Panc1 (cell line): ENCODE measurements at regions not wholly inside any gene's neighbourhood (a gene's known extent, or its start where the extent isn't known, plus 50 kb on each side); places are given as distances from the start of the nearest gene placed in this dataset.

ENCODE experiments used
- ATAC-seq: fragments of 200-7000 bp; cut with Tn5 transposase; 2 replicates; pipeline ENCODE4 v1.9.1; 2020; ENCODE audit warnings: mild to moderate bottlenecking, moderate library complexity
- BruUV-seq: library from RNA; stranded (reverse); fragments of 400-500 nt; replicated peaks from 2 replicates; lab custom pipeline; 2021; lab: Mats Ljungman, UMichigan
- CTCF ChIA-PET: fragments of 300-600 bp; sonication (Branson Sonifier 250); formaldehyde crosslinking; loops from one replicate; lab custom pipeline; 2022; ENCODE audit warnings: antibody characterized with exemption; lab: Charles Lee
- POLR2A ChIA-PET: fragments of 300-600 bp; sonication (Branson Sonifier 250); formaldehyde crosslinking; loops from one replicate; lab custom pipeline; 2022; ENCODE audit warnings: antibody characterized with exemption; lab: Charles Lee
- DNase-seq: peaks from one replicate; pipeline ENCODE4 v3.0.0-alpha.2; 2010; ENCODE audit warnings: low read depth, low spot score
- H3K27ac ChIP-seq: 2 replicates; pipeline ENCODE4 v1.5.1; 2011; ENCODE audit warnings: mild to moderate bottlenecking, low read length, inconsistent platforms
- H3K27me3 ChIP-seq: fragments of 200-500 bp; sonication (Bioruptor generic); 2 replicates; pipeline ENCODE4 v1.6.0; 2014; ENCODE audit warnings: low read length, inconsistent platforms; ENCODE audit not compliant: control insufficient read depth, insufficient read depth
- H3K36me3 ChIP-seq: fragments of 200-500 bp; sonication (Bioruptor generic); 2 replicates; pipeline ENCODE4 v1.5.1; 2014; ENCODE audit warnings: inconsistent platforms, mild to moderate bottlenecking, low read length, moderate library complexity; ENCODE audit not compliant: control insufficient read depth, insufficient read depth
- H3K4me1 ChIP-seq: 2 replicates; pipeline ENCODE4 v1.5.1; 2011; ENCODE audit warnings: inconsistent platforms, mild to moderate bottlenecking, low read length, moderate library complexity; ENCODE audit not compliant: control insufficient read depth, insufficient read depth
- H3K4me3 ChIP-seq, 2 experiments: 2 replicates each; pipeline ENCODE4 v1.5.1; 2011 to 2012; ENCODE audit warnings: low read depth in 2 of 2, low read length in 2 of 2, mild to moderate bottlenecking in 2 of 2, inconsistent platforms in 1 of 2, moderate library complexity in 1 of 2
- H3K9me3 ChIP-seq: fragments of 200-500 bp; sonication (Bioruptor generic); 2 replicates; pipeline ENCODE4 v1.5.1; 2014; ENCODE audit warnings: low read depth, mild to moderate bottlenecking, inconsistent platforms, low read length, moderate library complexity; ENCODE audit not compliant: control insufficient read depth, insufficient read depth
- CTCF ChIP-seq: fragments of 450-650 bp; IDR thresholded peaks from 2 replicates; pipeline ENCODE4 v1.5.1; 2017; ENCODE audit warnings: mild to moderate bottlenecking
- POLR2AphosphoS5 ChIP-seq: IDR thresholded peaks from 2 replicates; pipeline ENCODE4 v1.6.1; 2012; ENCODE audit warnings: mild to moderate bottlenecking, low read depth, low read length, moderate library complexity
- REST ChIP-seq, 2 experiments: IDR thresholded peaks; 2 replicates each; pipeline ENCODE4 v1.6.1; 2011 to 2012; ENCODE audit warnings: low read depth in 2 of 2, control low read depth in 1 of 2, low read length in 1 of 2, mild to moderate bottlenecking in 1 of 2, moderate library complexity in 1 of 2; ENCODE audit not compliant: insufficient read depth in 1 of 2
- SIN3A ChIP-seq: IDR thresholded peaks from 2 replicates; pipeline ENCODE4 v1.6.1; 2012; ENCODE audit warnings: low read depth, mild to moderate bottlenecking, low read length, moderate library complexity, borderline replicate concordance; ENCODE audit not compliant: insufficient read depth
- TCF7L2 ChIP-seq: IDR thresholded peaks from 2 replicates; pipeline ENCODE4 v1.6.1; 2011; ENCODE audit warnings: mild to moderate bottlenecking, low read depth, low read length, inconsistent platforms
- in situ Hi-C: cut with HindIII; loops from 2 replicates; pipeline ENCODE4 v1.10.0; 2016; ENCODE audit warnings: low sequenced_read_pairs, low pct_unique_long_range_greater_than_20kb
- intact Hi-C: fragments of 100-400 bp; cut with micrococcal nuclease; formaldehyde crosslinking; loops from one replicate; pipeline ENCODE4 v1.10.0; 2022; ENCODE audit not compliant: unreplicated experiment

GRCh38 chr7:446289-446935 is 73.2 kb downstream of the PDGFA start:
- ChIA-PET POLR2A (no interaction called here), CTCF (no interaction called here)
- Histone ChIP-seq H3K9me3 (no peaks in the 10 kb centered on the region), H3K27me3 (no peaks in the 10 kb centered on the region), H3K27ac (no peak overlapping the region), H3K4me1 (no peaks in the 10 kb centered on the region), H3K36me3 (no peaks in the 10 kb centered on the region), H3K4me3 (no peak overlapping the region)
- no peak for DNase-seq
- TF ChIP-seq REST (IDR thresholded peaks at IDR 0.05; ENCODE audit: insufficient read depth in 1 of 2, low read depth in 2 of 2, low read length in 1 of 2), result no peak
- no peak for TF ChIP-seq SIN3A
- no peak for TF ChIP-seq TCF7L2
- no peak for TF ChIP-seq POLR2AphosphoS5
- TF ChIP-seq CTCF, result no peak
- intact Hi-C loops, result no loop called here
- no TSS peak for BruUV-seq
- no peak for ATAC-seq
- in situ Hi-C loops, result no loop called here
